NCI-H2227 treated with DMSO at 0.1 percent for 48 hours (cell line): ENCODE measurements at regions not wholly inside any gene's neighbourhood (a gene's known extent, or its start where the extent isn't known, plus 50 kb on each side); places are given as distances from the start of the nearest gene placed in this dataset.

Source experiments
- DNase-seq: peaks from one replicate; lab custom pipeline; 2025; lab: John Stamatoyannopoulos, UW

DNA sequence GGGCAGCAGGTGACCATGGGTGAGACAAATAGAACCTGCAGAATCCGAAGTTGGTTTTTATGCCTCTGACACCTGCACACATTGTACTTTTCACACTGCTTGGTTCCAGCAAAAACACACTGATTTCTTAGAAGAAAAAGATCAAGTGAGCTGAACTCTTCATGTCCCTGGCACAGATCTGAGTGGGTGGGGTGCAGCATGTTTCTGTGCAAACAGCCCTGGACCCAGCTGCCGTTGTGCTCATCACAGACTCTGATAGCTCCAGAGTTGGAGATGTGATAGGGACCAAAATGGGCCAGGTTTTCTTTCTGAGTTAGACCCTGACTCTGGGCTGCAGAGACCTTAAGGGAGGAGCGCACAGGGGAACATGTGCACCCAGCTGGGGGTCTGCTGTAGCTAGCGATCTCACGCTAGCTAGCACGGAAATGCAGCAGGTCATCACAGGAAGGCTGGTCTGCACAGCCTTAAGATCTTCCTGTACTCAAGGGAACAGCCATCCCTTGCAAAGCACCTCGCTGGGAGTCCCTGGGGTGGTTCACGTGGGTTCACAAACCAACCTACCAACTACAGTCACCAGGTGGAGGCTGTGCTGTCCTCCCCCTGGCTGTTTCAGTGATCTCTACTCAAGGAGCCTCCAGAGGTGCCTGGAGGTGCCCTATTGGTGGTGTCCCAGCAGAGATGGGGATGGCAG is 291.1 kb downstream of the PTPRU start:
- no peak for DNase-seq

DNA sequence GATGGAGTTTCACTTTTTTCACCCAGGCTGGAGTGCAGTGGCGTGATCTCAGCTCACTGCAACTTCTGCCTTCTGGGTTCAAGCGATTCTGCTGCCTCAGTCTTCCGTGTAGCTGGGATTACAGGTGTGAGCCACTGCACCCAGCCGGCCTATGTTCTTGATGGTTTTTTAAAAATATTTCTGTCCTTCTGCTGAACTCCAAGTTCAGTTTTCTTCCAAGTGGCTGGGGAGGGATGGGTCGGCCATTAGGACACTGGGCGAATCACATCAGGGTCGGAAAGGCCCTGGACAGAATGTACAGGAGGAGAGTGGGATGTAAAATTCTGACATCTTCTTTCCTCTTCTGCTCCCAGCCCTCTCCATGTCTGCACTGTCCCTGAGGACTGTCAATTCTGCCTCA is 289.6 kb downstream of the PTPRU start:
- no peak for DNase-seq

DNA sequence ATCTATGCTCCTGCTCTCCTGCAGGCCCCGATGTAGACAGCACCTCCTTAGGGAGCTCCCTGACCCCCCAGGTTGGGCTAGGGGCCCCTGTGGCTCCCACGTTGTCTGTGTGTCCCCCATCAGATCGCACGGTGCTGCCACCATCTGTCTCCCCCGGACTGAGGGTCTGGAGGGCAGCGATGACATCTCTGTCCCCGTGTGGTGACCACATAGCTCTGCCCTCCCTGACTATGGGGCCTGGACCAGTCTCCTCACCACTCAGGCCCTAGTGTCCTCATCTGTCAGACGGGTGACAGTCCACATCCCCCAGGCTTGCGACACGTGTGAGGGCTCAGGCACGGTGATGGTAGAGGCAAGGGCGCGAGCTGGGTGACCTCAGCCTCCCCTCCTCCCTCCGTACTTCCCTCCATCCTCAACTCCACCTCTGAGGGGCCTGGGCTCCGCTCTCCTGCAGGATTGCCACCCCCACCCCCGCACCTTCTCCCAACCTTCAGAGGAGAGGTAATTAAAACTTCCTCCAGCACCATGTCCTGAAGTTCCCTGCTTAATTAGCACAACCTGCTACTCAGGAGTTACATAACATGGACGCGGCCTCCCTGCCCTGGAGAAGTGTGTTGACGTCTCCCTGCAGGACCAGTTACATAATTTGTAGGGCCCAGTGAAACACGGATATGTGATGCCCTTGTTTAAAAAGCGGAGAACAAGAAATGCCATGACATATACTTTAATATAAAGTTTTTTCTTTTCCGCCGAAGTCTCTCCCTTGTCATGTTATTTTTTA is 288.2 kb downstream of the PTPRU start:
- DNase-seq, result no peak

DNA sequence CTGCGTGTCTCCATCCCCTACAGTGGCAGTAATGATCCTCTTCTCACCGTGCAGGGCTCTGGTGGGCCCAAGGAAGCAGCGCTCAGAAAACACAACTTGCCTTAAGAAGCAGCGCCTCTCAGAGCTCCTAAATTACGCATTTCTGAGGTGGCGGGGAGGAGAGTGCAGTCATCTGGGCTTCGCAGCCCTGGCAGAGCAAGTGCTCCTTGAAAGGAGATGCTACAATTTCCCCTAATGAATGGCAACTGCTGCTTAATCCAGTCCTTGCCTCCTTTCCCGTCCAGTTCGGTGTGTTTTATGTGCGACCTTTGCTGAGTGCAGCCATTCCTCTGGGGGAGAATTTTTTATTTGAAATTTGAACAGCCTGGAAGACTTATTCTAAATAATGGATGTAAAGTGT is 287.3 kb downstream of the PTPRU start:
- no peak for DNase-seq

DNA sequence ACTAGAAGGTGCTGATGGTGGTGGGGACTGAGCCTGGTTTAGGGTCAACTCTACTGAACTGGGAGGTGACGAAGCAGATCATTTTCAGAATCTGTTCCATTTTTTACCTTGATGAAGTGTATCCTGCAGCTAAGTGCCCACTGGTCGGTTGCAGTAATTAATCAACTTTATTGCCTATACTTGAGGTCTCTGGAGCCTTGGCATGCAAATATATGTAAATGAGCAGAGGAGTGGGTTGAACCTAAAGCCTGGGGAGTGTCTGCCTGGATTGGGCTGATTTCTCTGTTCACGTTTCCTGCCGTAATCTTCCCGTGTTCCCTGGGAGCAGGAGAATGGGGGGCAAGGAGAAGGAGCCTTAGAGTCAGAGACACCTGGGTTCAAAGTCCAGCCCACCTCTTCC is 286.8 kb downstream of the PTPRU start:
- no peak for DNase-seq

DNA sequence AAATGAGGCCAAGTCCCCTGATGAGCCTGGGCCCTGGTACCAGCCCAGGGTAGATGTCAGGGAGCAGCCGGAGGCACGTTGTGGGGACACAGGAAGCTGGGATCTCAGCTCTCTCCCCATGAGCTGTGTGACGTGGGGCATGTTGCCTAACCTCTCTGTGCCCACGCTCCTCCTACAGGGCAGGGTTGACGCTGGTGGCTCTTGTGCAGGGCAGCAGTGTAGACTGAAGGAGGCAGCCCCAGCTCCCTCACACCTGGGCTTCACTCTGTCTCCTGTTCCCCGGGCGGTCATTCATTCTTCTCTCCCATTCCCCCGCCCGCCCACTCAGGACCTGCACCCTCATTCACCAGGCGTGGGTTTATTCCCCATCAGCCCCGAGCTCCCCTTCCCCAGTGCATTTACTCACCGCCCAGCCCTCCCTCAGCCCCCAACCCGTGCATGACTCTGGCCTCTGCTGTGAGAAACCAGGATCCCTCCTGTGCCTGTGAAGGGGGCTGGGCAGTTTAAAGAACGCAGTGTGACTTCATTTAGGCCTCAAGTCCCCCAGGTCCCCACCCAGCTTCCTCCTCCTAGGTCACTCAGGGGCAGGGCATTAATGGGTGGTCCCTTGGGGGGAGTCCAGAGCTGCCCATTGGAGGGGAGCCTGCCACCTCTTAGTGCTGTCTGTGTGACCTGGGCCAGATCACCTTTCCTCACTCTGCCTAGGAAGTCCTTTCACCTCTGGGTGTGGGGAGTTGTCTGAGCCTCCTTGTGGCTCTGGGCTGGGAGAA is 285.7 kb downstream of the PTPRU start:
- no peak for DNase-seq

DNA sequence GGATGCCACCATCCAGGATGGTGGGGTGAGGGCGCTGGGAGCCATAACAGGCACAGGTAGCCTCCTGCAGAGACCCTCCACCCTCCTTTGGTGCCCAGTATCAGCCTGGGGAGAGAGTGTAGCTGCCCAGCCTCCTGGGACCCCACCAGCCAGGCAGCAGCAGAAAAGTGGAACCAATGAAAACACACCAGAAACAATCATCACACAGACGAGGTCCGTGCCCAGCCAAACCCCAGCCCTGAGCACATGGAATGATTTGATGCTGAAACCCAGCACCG is 285.1 kb downstream of the PTPRU start:
- no peak for DNase-seq

DNA sequence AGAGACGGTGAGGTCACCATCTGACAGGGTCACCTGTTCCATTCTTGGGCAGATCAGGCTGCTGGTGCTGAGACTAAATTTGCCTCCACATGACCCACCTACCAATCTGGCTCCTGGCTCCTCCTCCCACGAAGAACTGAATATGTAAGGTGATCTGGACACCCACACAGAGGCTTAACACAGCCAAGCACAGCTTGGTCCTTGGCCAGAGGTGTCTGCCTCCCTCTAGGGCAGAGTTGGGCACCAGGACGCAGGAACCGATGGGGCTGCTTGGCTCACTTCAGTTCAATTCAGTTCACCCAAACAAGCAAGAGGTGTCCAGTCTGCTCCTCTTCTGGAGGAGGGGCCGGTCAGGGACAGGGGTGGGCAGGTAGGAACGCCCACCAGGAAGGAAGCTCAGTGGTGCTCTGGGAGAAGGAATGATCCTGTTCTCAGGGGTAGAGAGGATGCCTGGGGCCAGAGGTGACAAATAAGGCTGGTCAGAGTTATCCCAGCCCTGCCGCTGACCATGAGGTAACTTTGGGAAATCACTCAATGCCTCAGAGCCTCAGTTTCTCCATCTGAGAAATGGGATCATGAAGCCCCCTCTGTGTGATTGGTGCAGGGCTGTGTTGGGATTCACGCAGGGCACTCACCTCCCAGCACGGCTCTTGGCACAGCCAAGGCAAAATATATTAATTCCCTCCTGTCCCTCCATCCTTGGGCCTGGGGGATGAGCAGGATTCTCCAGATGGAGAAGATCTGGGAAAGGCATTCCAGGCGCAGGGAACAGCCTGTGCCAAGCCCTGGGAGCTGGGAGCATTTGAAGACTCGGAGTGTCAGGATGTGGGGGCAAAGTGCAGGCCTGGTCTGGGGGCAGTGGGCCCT is 284.5 kb downstream of the PTPRU start:
- no peak for DNase-seq

DNA sequence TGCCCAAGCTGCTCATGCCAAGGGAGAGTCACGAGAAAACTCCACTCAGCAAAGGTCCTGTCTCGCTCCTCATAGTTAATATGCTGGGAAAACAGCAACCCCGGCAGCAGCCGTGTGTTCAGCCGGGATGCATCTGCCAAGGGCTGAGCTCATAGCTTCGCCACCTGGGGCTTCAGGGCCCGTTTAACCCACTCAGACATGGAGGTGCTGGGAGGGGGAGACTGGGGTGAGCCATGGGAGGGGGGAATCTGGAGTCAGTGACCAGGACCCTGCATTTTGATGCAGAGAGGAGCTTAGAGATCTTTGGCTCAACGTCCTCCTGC is 283.4 kb downstream of the PTPRU start:
- DNase-seq, result no peak

DNA sequence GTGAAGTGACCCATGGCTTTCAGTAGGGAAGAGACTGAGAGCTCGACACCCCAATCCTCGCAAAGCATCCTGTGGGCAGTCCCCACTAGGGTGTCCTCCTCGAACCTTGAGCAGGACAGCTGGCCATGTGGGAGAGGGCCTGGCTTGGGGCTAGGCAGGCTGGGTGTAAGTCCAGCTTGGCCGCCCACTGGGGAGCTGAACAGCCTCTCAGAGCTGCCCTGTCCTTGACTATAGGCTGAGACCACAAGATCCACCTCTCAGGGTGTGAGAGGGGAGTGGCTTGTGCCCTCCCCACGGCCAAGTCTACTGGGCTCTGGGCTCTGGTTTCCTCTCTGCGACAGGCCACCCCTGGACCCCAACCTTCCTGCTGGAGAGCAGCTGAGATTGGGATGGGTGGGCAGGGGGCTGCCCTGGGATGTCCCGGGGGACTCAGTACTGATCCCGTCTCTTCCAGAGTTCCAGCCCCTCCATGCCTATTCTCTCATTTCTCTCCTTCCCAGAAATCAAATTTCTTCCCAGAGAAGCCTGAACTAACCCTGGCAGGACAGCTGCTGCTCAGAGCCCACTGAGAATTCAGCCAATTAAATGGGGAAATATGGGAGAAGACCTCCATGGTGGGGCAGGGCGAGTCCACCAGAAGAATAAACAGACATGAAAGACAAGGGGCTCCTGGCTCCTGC is 282.9 kb downstream of the PTPRU start:
- no peak for DNase-seq

DNA sequence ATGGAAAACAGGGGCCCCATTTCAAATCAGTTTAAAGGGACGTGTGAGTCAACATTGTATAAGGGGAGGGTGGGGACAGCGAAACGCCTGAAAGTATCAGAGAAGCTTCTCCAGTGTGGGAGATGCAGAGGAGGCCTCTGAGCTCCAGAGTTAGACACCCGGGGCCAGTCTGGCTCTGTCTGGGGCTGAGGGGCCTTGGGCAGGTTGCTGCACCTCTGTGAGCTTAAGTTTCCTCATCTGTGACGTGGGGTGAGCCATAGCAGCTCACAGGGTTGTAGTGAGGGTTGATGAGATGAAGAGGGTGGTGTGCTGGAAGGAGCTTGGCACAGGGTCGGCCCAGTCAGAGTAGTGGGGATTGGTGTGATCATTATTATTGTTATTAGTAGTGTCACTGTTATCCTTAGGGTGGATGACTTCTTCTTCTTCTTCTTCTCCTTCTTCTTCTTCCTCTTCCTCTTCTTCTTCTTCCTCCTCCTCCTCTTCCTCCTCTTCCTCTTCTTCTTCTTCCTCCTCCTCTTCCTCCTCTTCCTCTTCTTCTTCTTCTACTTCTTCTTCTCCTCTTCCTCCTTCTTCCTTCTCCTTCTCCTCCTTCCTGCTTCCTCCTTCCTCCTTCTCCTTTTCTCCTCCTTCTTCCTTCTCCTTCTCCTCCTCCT is 282.0 kb downstream of the PTPRU start:
- DNase-seq, result no peak

DNA sequence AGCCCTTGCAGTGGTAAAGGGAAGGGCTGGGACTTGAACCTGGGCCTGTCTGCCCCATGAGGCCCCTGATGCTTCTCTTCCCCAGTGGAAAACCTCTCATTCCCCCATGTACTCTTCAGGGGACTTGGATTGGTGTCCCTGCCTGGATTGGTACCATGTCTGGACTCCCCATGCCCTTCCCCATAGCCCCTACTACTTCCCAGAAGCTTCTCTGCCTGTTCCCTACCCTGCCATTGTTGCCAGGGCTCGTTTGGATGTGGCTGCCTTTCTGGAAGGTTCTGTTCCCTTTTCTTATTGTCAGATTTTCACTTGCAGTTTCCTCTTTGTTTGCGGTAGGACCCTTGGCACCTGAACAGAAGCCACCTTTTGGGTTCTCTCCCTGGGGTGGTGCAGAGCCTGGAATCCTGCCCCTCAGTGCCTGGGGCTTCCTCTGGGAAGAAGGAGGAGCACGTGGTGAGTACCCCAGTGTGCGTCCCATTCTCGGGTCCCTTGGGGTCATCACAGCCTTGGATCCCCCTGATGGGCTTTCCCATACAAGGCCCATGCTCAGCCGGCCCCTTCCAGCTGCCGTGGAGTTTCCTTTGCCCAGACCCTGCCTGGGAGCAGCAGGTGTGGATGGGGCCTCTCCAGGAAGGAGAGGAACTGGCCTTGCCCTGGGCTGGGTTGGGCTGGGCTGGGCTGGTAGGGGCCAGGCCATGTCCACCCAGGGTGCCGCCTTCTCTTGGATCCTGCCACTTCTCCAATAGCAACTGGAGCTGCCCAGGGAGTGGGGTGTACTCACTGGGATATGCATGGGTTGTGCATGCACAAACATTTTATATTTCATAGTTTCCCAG is 281.1 kb downstream of the PTPRU start:
- DNase-seq, result no peak

DNA sequence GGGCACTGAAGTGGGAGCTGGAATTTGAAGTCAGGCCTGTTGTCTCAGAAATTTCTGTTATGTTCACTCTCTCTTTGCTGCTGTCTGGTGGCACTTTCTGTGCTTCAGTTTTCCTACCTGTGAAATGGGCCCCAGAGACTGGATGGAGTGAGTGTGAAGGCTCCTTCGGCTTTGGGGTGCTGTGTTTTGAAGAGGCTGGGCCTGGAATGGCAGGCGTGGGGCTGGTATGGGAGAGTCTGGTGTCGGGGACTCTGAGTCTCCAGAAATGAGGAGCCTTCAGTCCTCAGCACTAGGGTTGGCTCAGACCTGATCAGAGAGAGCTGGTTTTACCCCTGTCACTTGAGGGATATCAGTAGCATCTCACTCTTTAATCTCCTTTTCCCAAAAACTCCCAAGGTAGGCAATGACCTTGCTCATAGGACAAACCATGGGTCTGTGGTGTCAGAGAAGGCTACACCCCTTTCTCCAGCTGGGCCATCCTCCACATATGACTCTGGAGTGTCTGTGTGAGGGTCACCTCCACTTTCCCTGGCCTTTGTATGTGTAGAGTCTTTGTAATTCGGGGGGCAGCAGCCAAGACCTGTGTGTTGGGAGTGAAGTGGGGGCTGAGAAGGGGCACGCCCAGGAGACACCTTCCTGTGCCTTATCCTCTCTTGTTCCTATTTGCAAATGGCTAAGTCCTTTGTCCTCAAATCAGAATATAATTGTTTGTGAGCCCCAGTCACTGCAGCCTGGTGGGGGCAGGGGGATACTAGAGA is 279.9 kb downstream of the PTPRU start:
- no peak for DNase-seq

DNA sequence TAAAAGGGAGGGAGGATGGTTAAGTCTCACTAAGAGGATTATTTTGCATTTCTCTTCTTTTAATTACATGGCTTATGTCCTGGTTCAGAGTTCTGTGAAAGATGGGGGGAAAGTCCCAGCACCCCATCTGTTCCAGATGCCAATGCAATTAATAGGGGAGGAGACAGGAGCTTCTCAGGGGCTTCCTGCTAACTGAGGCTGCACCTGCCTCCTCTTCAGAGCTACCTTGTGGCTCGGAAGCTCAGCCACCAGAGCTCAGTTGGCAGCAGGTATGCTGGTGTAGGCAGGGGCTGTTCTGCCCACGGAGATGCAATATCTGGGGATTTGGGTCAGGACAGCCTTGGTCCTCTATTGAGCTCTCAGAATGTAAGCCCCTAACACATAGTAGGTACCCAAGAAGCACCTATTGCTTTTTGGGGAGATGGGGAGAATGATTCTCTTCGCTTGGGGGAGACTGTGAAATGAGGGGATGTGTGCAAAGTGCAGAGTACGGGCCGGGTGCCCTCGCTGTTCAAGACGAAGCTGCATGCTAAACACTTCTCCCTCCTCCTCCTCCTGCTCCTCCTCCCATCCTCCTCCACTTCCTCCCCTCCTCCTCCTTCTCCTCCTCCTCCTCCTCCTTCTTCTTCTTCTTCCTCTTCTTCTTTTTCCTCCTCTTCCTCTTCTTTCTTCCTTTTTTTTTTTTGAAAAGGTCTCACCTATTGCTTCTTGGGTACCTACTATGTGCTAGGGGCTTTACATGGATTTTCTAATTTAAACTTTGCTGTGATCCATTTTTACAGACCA is 279.0 kb downstream of the PTPRU start:
- no peak for DNase-seq

DNA sequence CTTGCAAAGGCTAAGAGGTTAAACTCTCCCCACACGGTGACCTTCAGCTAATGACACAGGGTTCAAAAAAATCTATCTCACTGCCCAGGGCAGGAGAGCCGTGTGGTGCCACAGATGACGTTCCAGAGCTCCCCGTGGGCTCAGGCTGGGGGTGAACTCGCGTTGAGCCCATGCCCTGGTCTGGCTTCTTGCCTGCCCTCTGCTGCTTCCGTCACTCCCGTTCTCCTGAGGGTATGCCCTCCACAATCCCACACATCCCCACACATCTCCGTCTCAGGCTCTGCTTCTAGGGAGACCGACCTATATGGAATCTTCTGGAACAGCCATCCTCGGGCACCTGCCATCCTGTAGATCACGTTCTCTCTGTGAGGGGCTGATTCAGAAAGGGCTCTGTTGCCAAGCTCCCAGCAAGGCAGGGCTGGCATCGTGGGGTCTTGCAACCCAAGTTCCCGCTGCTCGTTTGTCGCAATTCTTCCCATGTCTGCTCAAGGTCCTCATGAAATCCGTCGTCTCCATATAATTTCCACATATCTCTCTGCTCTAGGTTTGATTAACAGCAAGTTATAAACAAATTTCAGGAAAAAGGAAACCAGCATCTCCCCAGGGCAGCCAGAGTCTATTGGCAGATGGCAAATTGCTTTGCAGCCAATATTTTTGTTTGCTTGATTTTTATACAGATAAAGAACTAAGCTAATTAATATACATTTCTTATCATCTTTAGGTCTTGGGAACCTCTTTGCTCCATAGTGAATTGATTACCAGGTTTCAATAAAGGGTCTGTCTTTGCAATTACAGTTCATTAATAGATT is 278.2 kb downstream of the PTPRU start:
- DNase-seq, result no peak

DNA sequence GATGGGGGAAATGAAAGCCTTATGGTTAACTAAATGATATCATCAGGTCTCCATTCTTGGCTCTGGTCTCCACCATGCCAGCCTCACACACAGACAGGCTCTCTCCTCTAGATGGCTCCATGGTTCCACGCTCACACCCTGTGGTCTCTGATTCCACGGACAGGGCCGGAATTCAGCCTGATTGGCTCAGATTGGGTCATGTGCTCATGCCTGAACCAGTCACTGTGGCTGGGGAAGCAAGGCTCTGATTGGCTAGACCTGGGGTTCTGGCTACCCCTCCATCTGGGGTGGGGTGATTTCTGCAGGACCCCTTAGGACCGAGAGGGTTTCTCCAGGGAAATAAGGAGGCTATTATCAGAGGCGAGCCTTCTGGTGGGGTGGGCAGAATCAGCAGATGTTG is 277.0 kb downstream of the PTPRU start:
- no peak for DNase-seq

DNA sequence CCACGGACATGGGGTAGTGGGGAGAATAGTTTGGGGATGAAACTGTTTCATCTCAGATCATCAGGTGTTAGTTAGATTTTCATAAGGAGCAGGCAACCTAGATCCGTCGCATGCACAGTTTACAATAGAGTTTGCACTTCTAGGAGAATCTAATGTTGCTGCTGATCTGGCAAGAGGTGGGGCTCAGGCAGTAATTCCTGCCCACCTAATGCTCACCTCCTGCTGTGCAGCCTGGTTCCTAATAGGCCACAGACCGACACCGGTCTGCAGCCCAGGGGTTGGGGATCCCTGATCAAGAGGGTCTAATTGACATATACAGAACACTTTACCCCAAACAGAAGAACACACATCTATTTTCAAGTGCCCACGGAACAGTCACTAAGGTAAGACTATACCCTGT is 275.1 kb downstream of the PTPRU start:
- no peak for DNase-seq
